ENCODE measurements at regions not wholly inside any gene's neighbourhood (a gene's known extent, or its start where the extent isn't known, plus 50 kb on each side); places are given as distances from the start of the nearest gene placed in this dataset.

GRCh38 chr15:25241241-25241801 is 197.5 kb downstream of the UBE3A start:
- 82% methylated on average over 12 of the region's 12 CpGs for WGBS (ENCODE audit: insufficient coverage)
- Mint-ChIP-seq H3K4me3 (no peak overlapping the region), H3K4me1 (no peaks in the 10 kb centered on the region), H3K27ac (no peak overlapping the region), H3K9me3 (ENCODE audit: insufficient read depth) (peaks cover 2% of the 10 kb centered on the region), H3K27me3 (no peaks in the 10 kb centered on the region)
- no peak for DNase-seq
- H3K9ac ChIP-seq (ENCODE audit: low read length) = no peak overlapping the region
- POLR2A ChIA-PET = no interaction called here
- no peak overlapping the region for H2AFZ ChIP-seq (ENCODE audit: insufficient read depth, low read depth, low read length, poor library complexity, severe bottlenecking)
- no peaks in the 10 kb centered on the region for H3K79me2 ChIP-seq (ENCODE audit: control insufficient read depth, insufficient read depth, low read length)
- H3K4me1 ChIP-seq (ENCODE audit: control insufficient read depth in 2 of 2, insufficient read depth in 2 of 2, low read length in 2 of 2) = no peaks in the 10 kb centered on the region
- CTCF ChIA-PET = no interaction called here
- H3K4me3 ChIP-seq (ENCODE audit: control extremely low read depth in 1 of 5, extremely low read depth in 1 of 5, insufficient read depth in 1 of 5, low read depth in 2 of 5, low read length in 4 of 5) = no peak overlapping the region
- H3K27me3 ChIP-seq (replicated peaks in 1 of 4; ENCODE audit: control extremely low read depth in 1 of 4, control insufficient read depth in 3 of 4, insufficient read depth in 4 of 4, low read length in 3 of 4) = no peaks in the 10 kb centered on the region
- no peaks in the 10 kb centered on the region for H3K36me3 ChIP-seq (replicated peaks in 1 of 2; ENCODE audit: control extremely low read depth in 1 of 2, control insufficient read depth in 1 of 2, extremely low read depth in 1 of 2, insufficient read depth in 2 of 2, low read length in 1 of 2)
- no peak for ATAC-seq (ENCODE audit: low read depth)
- H3K9me3 ChIP-seq (ENCODE audit: control extremely low read depth in 1 of 3, control insufficient read depth in 2 of 3, insufficient read depth in 1 of 3, low read length in 2 of 3) = peaks cover 0 to 97% (median 0%) of the 10 kb centered on the region in 3 donors
- no peak overlapping the region for H3K27ac ChIP-seq (ENCODE audit: low read length in 2 of 2)
- TF ChIP-seq, protein P1, sequence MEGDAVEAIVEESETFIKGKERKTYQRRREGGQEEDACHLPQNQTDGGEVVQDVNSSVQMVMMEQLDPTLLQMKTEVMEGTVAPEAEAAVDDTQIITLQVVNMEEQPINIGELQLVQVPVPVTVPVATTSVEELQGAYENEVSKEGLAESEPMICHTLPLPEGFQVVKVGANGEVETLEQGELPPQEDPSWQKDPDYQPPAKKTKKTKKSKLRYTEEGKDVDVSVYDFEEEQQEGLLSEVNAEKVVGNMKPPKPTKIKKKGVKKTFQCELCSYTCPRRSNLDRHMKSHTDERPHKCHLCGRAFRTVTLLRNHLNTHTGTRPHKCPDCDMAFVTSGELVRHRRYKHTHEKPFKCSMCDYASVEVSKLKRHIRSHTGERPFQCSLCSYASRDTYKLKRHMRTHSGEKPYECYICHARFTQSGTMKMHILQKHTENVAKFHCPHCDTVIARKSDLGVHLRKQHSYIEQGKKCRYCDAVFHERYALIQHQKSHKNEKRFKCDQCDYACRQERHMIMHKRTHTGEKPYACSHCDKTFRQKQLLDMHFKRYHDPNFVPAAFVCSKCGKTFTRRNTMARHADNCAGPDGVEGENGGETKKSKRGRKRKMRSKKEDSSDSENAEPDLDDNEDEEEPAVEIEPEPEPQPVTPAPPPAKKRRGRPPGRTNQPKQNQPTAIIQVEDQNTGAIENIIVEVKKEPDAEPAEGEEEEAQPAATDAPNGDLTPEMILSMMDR (IDR thresholded peaks at IDR 0.05) = no peak
- TF ChIP-seq EZH2 (IDR thresholded peaks at IDR 0.05; ENCODE audit: borderline replicate concordance, insufficient read depth, low read depth, low read length, poor library complexity, severe bottlenecking) = no peak
- H3K4me2 ChIP-seq (replicated peaks; ENCODE audit: low read depth, low read length, poor library complexity, severe bottlenecking) = no peak overlapping the region
- intact Hi-C loops (cut with micrococcal nuclease) = no loop called here
- no peaks in the 10 kb centered on the region for H4K20me1 ChIP-seq (ENCODE audit: control insufficient read depth, insufficient read depth, low read length, poor library complexity, severe bottlenecking)

DNA sequence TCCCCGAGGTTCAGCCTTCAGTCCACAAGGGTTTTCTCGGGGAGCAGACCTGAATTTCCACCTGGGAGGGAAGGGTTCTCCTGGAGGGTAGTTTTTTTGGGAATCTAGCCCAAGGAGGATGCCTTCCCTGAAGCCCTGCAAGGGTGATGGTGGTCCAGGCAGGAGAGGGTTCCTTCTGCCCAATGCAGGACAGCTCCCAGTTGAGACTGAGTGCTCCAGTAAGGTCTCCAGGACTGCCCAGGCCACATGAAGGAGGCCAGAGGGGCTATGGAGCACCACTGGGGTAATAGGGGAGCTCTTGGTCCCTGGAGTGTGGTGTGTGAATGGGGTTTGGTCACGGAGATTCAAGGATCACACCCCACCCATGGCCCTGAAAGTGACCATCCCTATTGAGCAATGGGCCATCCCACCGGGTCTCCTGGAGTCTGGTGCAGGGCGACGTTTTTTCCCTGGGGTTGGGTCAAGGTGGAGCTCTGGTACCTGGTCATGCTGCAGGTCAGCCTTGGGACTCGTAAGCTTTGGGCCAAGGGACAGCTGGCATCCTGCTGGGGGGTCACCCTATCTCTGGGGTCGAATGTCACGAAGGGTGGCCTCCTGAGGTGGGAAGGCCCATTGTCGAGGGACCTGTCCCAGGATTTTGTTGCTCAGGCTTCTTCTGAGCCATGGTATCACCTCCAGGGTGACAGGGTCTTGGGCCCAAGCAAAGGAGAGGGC is 196.5 kb downstream of the UBE3A start:
- Histone ChIP-seq H3K27me3 (replicated peaks in 1 of 4; ENCODE audit: control extremely low read depth in 1 of 4, control insufficient read depth in 3 of 4, insufficient read depth in 4 of 4, low read length in 3 of 4) (no peaks in the 10 kb centered on the region), H3K79me2 (ENCODE audit: control insufficient read depth, insufficient read depth, low read length) (no peaks in the 10 kb centered on the region), H3K9me3 (ENCODE audit: control extremely low read depth in 1 of 3, control insufficient read depth in 2 of 3, insufficient read depth in 1 of 3, low read length in 2 of 3) (peaks cover 0 to 97% (median 0%) of the 10 kb centered on the region in 3 donors), H3K36me3 (replicated peaks in 1 of 2; ENCODE audit: control extremely low read depth in 1 of 2, control insufficient read depth in 1 of 2, extremely low read depth in 1 of 2, insufficient read depth in 2 of 2, low read length in 1 of 2) (no peaks in the 10 kb centered on the region), H3K27ac (ENCODE audit: low read length in 2 of 2) (no peak overlapping the region), H3K4me2 (replicated peaks; ENCODE audit: low read depth, low read length, poor library complexity, severe bottlenecking) (no peak overlapping the region), H3K9ac (ENCODE audit: low read length) (no peak overlapping the region), H3K4me1 (ENCODE audit: control insufficient read depth in 2 of 2, insufficient read depth in 2 of 2, low read length in 2 of 2) (no peaks in the 10 kb centered on the region), H2AFZ (ENCODE audit: insufficient read depth, low read depth, low read length, poor library complexity, severe bottlenecking) (no peak overlapping the region), H4K20me1 (ENCODE audit: control insufficient read depth, insufficient read depth, low read length, poor library complexity, severe bottlenecking) (no peaks in the 10 kb centered on the region), H3K4me3 (ENCODE audit: control extremely low read depth in 1 of 5, extremely low read depth in 1 of 5, insufficient read depth in 1 of 5, low read depth in 2 of 5, low read length in 4 of 5) (no peak overlapping the region)
- no peak for TF ChIP-seq EZH2 (IDR thresholded peaks at IDR 0.05; ENCODE audit: borderline replicate concordance, insufficient read depth, low read depth, low read length, poor library complexity, severe bottlenecking)
- TF ChIP-seq, protein P1 (IDR thresholded peaks at IDR 0.05) = no peak
- Mint-ChIP-seq H3K4me3 (no peak overlapping the region), H3K9me3 (ENCODE audit: insufficient read depth) (peaks cover 2% of the 10 kb centered on the region), H3K27me3 (no peaks in the 10 kb centered on the region), H3K27ac (no peak overlapping the region), H3K4me1 (no peaks in the 10 kb centered on the region)
- CTCF ChIA-PET = no interaction called here
- ATAC-seq (ENCODE audit: low read depth) (no peak), DNase-seq (no peak)
- POLR2A ChIA-PET = no interaction called here
- intact Hi-C loops (cut with micrococcal nuclease) = no loop called here
- WGBS (ENCODE audit: insufficient coverage) = 79% methylated on average over 9 of the region's 10 CpGs
